ENCODE measurements at regions not wholly inside any gene's neighbourhood (a gene's known extent, or its start where the extent isn't known, plus 50 kb on each side); places are given as distances from the start of the nearest gene placed in this dataset.

GRCh38 chr6:1014431-1014807 lies 297.5 kb upstream of the FOXQ1 start:
- no peak overlapping the region for H3K27ac ChIP-seq (ENCODE audit: low read depth in 1 of 3, low read length in 2 of 3)
- H3K36me3 ChIP-seq (ENCODE audit: control insufficient read depth in 3 of 3, insufficient read depth in 2 of 3, low read depth in 1 of 3, low read length in 3 of 3): no peaks in the 10 kb centered on the region
- no peak for DNase-seq
- H3K4me3 ChIP-seq (ENCODE audit: low read depth in 1 of 3, low read length in 3 of 3): no peak overlapping the region
- no peaks in the 10 kb centered on the region for H3K4me1 ChIP-seq (ENCODE audit: control insufficient read depth in 3 of 3, insufficient read depth in 2 of 3, low read depth in 1 of 3, low read length in 2 of 3)
- H3K9me3 ChIP-seq (ENCODE audit: control insufficient read depth in 2 of 2, insufficient read depth in 1 of 2, low read depth in 1 of 2, low read length in 1 of 2): peaks cover 0 to 11% of the 10 kb centered on the region in 2 donors
- 37 to 47% (median 38%) methylated on average over 2 of the region's 2 CpGs for WGBS, 3 donors
- no peak for FAIRE-seq
- peaks cover 0 to 3% (median 0%) of the 10 kb centered on the region in 3 donors for H3K27me3 ChIP-seq (ENCODE audit: control insufficient read depth in 3 of 3, insufficient read depth in 3 of 3, low read length in 3 of 3)

GRCh38 chr6:1013656-1014430 lies 298.1 kb upstream of the FOXQ1 start:
- no peaks in the 10 kb centered on the region for H3K36me3 ChIP-seq (ENCODE audit: control insufficient read depth in 3 of 3, insufficient read depth in 2 of 3, low read depth in 1 of 3, low read length in 3 of 3)
- no peak for FAIRE-seq

GRCh38 chr6:1009103-1009502 lies 302.8 kb upstream of the FOXQ1 start:
- no peak overlapping the region for H3K27ac ChIP-seq (ENCODE audit: low read depth in 1 of 3, low read length in 2 of 3)
- DNase-seq: no peak
- H3K4me3 ChIP-seq (ENCODE audit: low read depth in 1 of 3, low read length in 3 of 3): no peak overlapping the region
- peaks cover 0 to 7% of the 10 kb centered on the region in 2 donors for H3K9me3 ChIP-seq (ENCODE audit: control insufficient read depth in 2 of 2, insufficient read depth in 1 of 2, low read depth in 1 of 2, low read length in 1 of 2)
- FAIRE-seq: no peak
- no peaks in the 10 kb centered on the region for H3K4me1 ChIP-seq (ENCODE audit: control insufficient read depth in 3 of 3, insufficient read depth in 2 of 3, low read depth in 1 of 3, low read length in 2 of 3)
- peaks cover 0 to 3% (median 0%) of the 10 kb centered on the region in 3 donors for H3K27me3 ChIP-seq (ENCODE audit: control insufficient read depth in 3 of 3, insufficient read depth in 3 of 3, low read length in 3 of 3)
- 84 to 95% (median 88%) methylated on average over 1 of the region's 1 CpG for WGBS, 3 donors
- H3K36me3 ChIP-seq (ENCODE audit: control insufficient read depth in 3 of 3, insufficient read depth in 2 of 3, low read depth in 1 of 3, low read length in 3 of 3): no peaks in the 10 kb centered on the region

More at GRCh38 chr6:1013656-1014430, 298.1 kb upstream of the FOXQ1 start:
- Histone ChIP-seq H3K27ac (ENCODE audit: low read depth in 1 of 3, low read length in 2 of 3) (no peak overlapping the region), H3K9me3 (ENCODE audit: control insufficient read depth in 2 of 2, insufficient read depth in 1 of 2, low read depth in 1 of 2, low read length in 1 of 2) (peaks cover 0 to 11% of the 10 kb centered on the region in 2 donors), H3K4me1 (ENCODE audit: control insufficient read depth in 3 of 3, insufficient read depth in 2 of 3, low read depth in 1 of 3, low read length in 2 of 3) (no peaks in the 10 kb centered on the region), H3K27me3 (ENCODE audit: control insufficient read depth in 3 of 3, insufficient read depth in 3 of 3, low read length in 3 of 3) (peaks cover 0 to 3% (median 0%) of the 10 kb centered on the region in 3 donors), H3K4me3 (ENCODE audit: low read depth in 1 of 3, low read length in 3 of 3) (no peak overlapping the region)
- 77 to 90% (median 82%) methylated on average over 7 of the region's 7 CpGs for WGBS, 3 donors
- DNase-seq: no peak

GRCh38 chr6:1007159-1007558 lies 304.7 kb upstream of the FOXQ1 start:
- FAIRE-seq (no peak), DNase-seq (no peak)
- 62 to 81% (median 77%) methylated on average over 4 of the region's 4 CpGs for WGBS, 3 donors
- H3K27me3 ChIP-seq (ENCODE audit: control insufficient read depth in 3 of 3, insufficient read depth in 3 of 3, low read length in 3 of 3): peaks cover 0 to 3% (median 0%) of the 10 kb centered on the region in 3 donors
- H3K36me3 ChIP-seq (ENCODE audit: control insufficient read depth in 3 of 3, insufficient read depth in 2 of 3, low read depth in 1 of 3, low read length in 3 of 3): no peaks in the 10 kb centered on the region
- H3K9me3 ChIP-seq (ENCODE audit: control insufficient read depth in 2 of 2, insufficient read depth in 1 of 2, low read depth in 1 of 2, low read length in 1 of 2): peaks cover 0 to 3% of the 10 kb centered on the region in 2 donors
- no peaks in the 10 kb centered on the region for H3K4me1 ChIP-seq (ENCODE audit: control insufficient read depth in 3 of 3, insufficient read depth in 2 of 3, low read depth in 1 of 3, low read length in 2 of 3)
- H3K27ac ChIP-seq (ENCODE audit: low read depth in 1 of 3, low read length in 2 of 3): no peak overlapping the region
- no peak overlapping the region for H3K4me3 ChIP-seq (ENCODE audit: low read depth in 1 of 3, low read length in 3 of 3)

DNA sequence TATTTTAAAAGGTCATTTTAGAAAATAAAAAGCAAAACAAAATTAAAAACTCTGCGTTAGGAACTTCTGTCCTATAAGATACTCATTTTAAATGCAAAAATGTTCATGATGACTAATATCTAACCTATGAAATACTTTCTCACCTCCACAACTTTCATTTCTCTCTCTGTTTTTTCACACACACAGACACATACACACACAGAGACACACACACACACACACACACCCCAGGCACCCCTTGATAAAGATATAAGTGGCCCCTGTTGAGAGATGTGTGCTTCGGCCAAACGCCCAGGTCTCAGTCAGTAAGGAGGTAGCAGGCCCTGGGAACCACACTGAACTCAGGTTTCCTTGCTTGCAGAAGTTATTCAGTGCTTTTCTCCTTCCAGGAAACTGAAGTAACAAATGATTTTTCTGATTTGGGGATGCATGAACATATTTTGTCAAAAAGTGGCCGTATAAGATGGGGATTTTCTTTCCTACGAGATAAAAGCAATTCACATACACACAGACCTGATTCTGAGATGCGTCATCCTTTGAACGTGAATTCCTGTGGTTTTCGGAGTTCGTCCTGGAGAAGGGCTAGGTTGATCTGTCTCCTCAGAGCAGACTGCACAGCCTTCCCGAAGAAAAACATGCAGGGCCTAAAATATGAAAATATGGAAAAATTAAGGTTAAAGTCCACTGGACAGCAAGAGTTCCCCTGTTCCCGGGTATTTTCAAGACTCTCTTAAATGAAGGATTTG lies 306.8 kb upstream of the FOXQ1 start:
- no peak overlapping the region for H3K27ac ChIP-seq (ENCODE audit: low read depth in 1 of 3, low read length in 2 of 3)
- FAIRE-seq (no peak), DNase-seq (no peak)
- no peak overlapping the region for H3K4me3 ChIP-seq (ENCODE audit: low read depth in 1 of 3, low read length in 3 of 3)
- peaks cover 0 to 3% (median 0%) of the 10 kb centered on the region in 3 donors for H3K27me3 ChIP-seq (ENCODE audit: control insufficient read depth in 3 of 3, insufficient read depth in 3 of 3, low read length in 3 of 3)
- no peaks in the 10 kb centered on the region for H3K9me3 ChIP-seq (ENCODE audit: control insufficient read depth in 2 of 2, insufficient read depth in 1 of 2, low read depth in 1 of 2, low read length in 1 of 2)
- no peaks in the 10 kb centered on the region for H3K36me3 ChIP-seq (ENCODE audit: control insufficient read depth in 3 of 3, insufficient read depth in 2 of 3, low read depth in 1 of 3, low read length in 3 of 3)
- 81 to 92% (median 90%) methylated on average over 11 of the region's 11 CpGs for WGBS, 3 donors
- no peaks in the 10 kb centered on the region for H3K4me1 ChIP-seq (ENCODE audit: control insufficient read depth in 3 of 3, insufficient read depth in 2 of 3, low read depth in 1 of 3, low read length in 2 of 3)

DNA sequence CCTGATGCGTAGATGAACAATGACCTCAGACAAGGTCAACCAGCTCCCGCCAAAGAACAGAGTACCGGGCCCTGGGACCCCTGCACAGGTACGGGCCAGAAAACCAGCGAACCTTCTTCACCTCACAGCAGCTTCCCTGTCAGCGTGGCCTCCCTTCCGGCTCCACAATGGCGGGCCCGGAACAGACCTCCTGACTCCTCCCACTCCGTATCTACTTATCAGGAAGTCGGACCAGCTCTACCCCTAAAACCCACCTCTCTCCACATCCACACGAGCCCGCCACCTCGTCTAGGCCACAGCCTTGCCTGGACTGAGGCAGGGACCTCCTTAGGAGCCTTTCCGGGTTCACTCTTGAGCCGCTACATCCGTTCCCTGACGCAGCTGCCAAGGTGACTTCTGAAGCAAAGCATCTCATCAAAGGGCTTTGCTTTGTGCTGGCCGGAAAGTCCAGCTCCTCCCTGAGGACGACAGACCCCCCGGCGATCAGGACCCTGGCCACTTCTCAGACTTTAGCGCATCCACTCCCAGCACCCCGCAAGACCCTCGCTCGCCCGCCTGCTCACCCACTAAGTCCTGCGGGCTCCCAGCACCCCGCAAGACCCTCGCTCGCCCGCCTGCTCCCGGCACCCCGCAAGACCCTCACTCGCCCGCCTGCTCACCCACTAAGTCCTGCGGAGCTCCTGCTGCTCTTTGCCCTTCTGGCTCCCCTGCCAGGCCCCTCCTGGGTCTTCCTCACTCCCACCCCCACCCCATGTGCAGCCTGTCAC lies 308.3 kb upstream of the FOXQ1 start:
- Histone ChIP-seq H3K27me3 (ENCODE audit: control insufficient read depth in 3 of 3, insufficient read depth in 3 of 3, low read length in 3 of 3) (no peaks in the 10 kb centered on the region), H3K4me3 (ENCODE audit: low read depth in 1 of 3, low read length in 3 of 3) (no peak overlapping the region), H3K36me3 (ENCODE audit: control insufficient read depth in 3 of 3, insufficient read depth in 2 of 3, low read depth in 1 of 3, low read length in 3 of 3) (no peaks in the 10 kb centered on the region), H3K27ac (ENCODE audit: low read depth in 1 of 3, low read length in 2 of 3) (no peak overlapping the region), H3K4me1 (ENCODE audit: control insufficient read depth in 3 of 3, insufficient read depth in 2 of 3, low read depth in 1 of 3, low read length in 2 of 3) (no peaks in the 10 kb centered on the region), H3K9me3 (ENCODE audit: control insufficient read depth in 2 of 2, insufficient read depth in 1 of 2, low read depth in 1 of 2, low read length in 1 of 2) (peaks cover 0 to under 1% of the 10 kb centered on the region in 2 donors)
- WGBS, 3 donors: 93 to 96% (median 94%) methylated on average over 33 to 37 of the region's 37 CpGs
- FAIRE-seq: no peak
- no peak for DNase-seq

GRCh38 chr6:1002989-1003388 lies 308.9 kb upstream of the FOXQ1 start:
- no peaks in the 10 kb centered on the region for H3K36me3 ChIP-seq (ENCODE audit: control insufficient read depth in 3 of 3, insufficient read depth in 2 of 3, low read depth in 1 of 3, low read length in 3 of 3)
- no peaks in the 10 kb centered on the region for H3K4me1 ChIP-seq (ENCODE audit: control insufficient read depth in 3 of 3, insufficient read depth in 2 of 3, low read depth in 1 of 3, low read length in 2 of 3)
- H3K27me3 ChIP-seq (ENCODE audit: control insufficient read depth in 3 of 3, insufficient read depth in 3 of 3, low read length in 3 of 3): no peaks in the 10 kb centered on the region
- 81 to 87% (median 85%) methylated on average over 12 of the region's 12 CpGs for WGBS, 3 donors
- H3K27ac ChIP-seq (ENCODE audit: low read depth in 1 of 3, low read length in 2 of 3): no peak overlapping the region
- H3K9me3 ChIP-seq (ENCODE audit: control insufficient read depth in 2 of 2, insufficient read depth in 1 of 2, low read depth in 1 of 2, low read length in 1 of 2): peaks cover 0 to 2% of the 10 kb centered on the region in 2 donors
- no peak overlapping the region for H3K4me3 ChIP-seq (ENCODE audit: low read depth in 1 of 3, low read length in 3 of 3)
- FAIRE-seq: no peak
- no peak for DNase-seq

DNA sequence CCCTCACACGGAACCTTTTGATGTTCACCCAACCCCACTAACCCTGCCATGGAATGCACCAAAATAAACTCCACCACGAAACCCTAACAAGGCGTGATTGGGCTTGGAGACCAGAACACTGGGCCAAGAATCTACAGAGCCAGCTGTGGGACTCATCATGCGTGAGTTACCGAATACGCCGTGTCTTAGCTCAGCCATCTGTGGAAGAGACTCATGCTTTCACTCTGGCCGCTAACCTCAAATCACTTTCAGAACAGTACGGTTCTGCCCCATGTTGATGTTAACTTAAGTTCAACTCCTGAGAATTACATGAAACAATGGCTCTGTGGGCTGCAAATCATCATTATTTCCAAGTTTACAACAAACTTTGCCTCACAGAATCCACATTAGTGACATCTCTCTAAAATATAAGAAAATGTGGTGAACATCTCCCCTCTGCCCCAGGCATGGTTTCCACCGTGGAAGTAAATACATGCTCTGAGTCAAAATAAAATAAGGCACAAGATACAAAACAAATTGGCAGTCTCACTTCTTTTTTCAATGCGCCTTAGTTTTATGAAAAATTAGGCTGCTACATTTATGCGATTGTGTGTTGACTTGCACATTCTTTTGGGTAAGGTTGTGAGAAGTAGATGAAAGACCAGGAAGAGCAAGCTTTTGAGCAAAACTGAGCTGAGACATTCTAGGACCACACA lies 308.9 kb upstream of the EXOC2 start:
- H3K36me3 ChIP-seq (ENCODE audit: control insufficient read depth in 3 of 3, insufficient read depth in 2 of 3, low read depth in 1 of 3, low read length in 3 of 3): no peaks in the 10 kb centered on the region
- WGBS, 3 donors: 79 to 84% (median 79%) methylated on average over 12 of the region's 12 CpGs
- no peaks in the 10 kb centered on the region for H3K4me1 ChIP-seq (ENCODE audit: control insufficient read depth in 3 of 3, insufficient read depth in 2 of 3, low read depth in 1 of 3, low read length in 2 of 3)

More for the DNA sequence above, 308.9 kb upstream of the EXOC2 start:
- DNase-seq (no peak), FAIRE-seq (no peak)
- H3K9me3 ChIP-seq (ENCODE audit: control insufficient read depth in 2 of 2, insufficient read depth in 1 of 2, low read depth in 1 of 2, low read length in 1 of 2): peaks cover 0 to 2% of the 10 kb centered on the region in 2 donors
- no peak overlapping the region for H3K4me3 ChIP-seq (ENCODE audit: low read depth in 1 of 3, low read length in 3 of 3)
- no peak overlapping the region for H3K27ac ChIP-seq (ENCODE audit: low read depth in 1 of 3, low read length in 2 of 3)
- H3K27me3 ChIP-seq (ENCODE audit: control insufficient read depth in 3 of 3, insufficient read depth in 3 of 3, low read length in 3 of 3): no peaks in the 10 kb centered on the region

All from small intestine (tissue), 7 donors.